B cell (primary cell): ENCODE measurements at regions not wholly inside any gene's neighbourhood (a gene's known extent, or its start where the extent isn't known, plus 50 kb on each side); places are given as distances from the start of the nearest gene placed in this dataset.

Experiments used
- EZH2 ChIP-seq: IDR thresholded peaks from 2 replicates; pipeline ENCODE4 v1.6.1; 2012; ENCODE audit warnings: borderline replicate concordance, low read depth, mild to moderate bottlenecking, moderate library complexity, low read length; ENCODE audit not compliant: insufficient read depth, poor library complexity, severe bottlenecking
- TF ChIP-seq, protein P1 (sequence below): fragments of 200-600 bp; IDR thresholded peaks from one replicate; pipeline ENCODE4 v1.8.0; 2022; ENCODE audit warnings: antibody characterized with exemption, mild to moderate bottlenecking

DNA sequence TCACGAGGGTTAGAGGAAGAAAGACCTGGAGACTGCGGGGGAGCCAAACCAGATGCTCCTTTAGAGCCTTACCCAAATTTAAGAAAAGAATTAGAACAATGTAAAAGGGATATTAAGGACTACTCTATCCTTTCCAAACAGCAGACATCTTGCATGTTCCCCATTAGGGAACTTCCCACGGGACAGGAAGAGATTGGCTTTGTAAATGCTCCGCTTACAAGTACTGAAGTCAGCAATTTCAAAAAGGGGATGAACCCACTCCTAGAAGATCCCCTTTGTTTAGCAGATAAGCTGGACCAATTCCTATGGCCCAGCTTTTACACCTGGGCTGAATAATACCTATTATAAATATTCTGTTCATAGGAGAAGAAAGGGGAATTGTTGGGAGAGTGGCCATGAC is 74.2 kb downstream of the APOBEC1 start:
- TF ChIP-seq, protein P1, sequence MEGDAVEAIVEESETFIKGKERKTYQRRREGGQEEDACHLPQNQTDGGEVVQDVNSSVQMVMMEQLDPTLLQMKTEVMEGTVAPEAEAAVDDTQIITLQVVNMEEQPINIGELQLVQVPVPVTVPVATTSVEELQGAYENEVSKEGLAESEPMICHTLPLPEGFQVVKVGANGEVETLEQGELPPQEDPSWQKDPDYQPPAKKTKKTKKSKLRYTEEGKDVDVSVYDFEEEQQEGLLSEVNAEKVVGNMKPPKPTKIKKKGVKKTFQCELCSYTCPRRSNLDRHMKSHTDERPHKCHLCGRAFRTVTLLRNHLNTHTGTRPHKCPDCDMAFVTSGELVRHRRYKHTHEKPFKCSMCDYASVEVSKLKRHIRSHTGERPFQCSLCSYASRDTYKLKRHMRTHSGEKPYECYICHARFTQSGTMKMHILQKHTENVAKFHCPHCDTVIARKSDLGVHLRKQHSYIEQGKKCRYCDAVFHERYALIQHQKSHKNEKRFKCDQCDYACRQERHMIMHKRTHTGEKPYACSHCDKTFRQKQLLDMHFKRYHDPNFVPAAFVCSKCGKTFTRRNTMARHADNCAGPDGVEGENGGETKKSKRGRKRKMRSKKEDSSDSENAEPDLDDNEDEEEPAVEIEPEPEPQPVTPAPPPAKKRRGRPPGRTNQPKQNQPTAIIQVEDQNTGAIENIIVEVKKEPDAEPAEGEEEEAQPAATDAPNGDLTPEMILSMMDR = no peak
- TF ChIP-seq EZH2 = no peak
